GM19043 (cell line): ENCODE measurements at regions not wholly inside any gene's neighbourhood (a gene's known extent, or its start where the extent isn't known, plus 50 kb on each side); places are given as distances from the start of the nearest gene placed in this dataset.
A peak's percentile ranks its signal among the peaks of the same experiment; 100 is the strongest.

Source experiments
- ATAC-seq: cut with Tn5 transposase; IDR thresholded peaks from one replicate; pipeline ENCODE4 v1.9.1; 2021; ENCODE audit warnings: low read depth; ENCODE audit not compliant: unreplicated experiment

- ATAC-seq: no peak
Observed at GRCh38 chr3:87359826-87360225, 83.4 kb upstream of the POU1F1 start.

GRCh38 chr3:87359025-87359424, 82.6 kb upstream of the POU1F1 start:
- ATAC-seq: no peak

- ATAC-seq: no peak
Observed at GRCh38 chr3:87358066-87358465, 81.7 kb upstream of the POU1F1 start.

GRCh38 chr3:87354398-87354797, 78.0 kb upstream of the POU1F1 start:
- no peak for ATAC-seq

- ATAC-seq: no peak
Observed at GRCh38 chr3:87351937-87352336, 75.6 kb upstream of the POU1F1 start.

- peak; percentile 97 for ATAC-seq
Observed at GRCh38 chr3:87350367-87351199, 74.2 kb upstream of the POU1F1 start.

- no peak for ATAC-seq
Observed at GRCh38 chr3:87349833-87350232, 73.4 kb upstream of the POU1F1 start.

GRCh38 chr3:87336761-87337160, 60.4 kb upstream of the POU1F1 start:
- no peak for ATAC-seq

- no peak for ATAC-seq
Observed at GRCh38 chr3:87335931-87336330, 59.5 kb upstream of the POU1F1 start.

GRCh38 chr3:87333393-87333892, 57.1 kb upstream of the POU1F1 start:
- ATAC-seq: peak; percentile 58

- ATAC-seq: no peak
Observed at GRCh38 chr3:87332789-87333188, 56.4 kb upstream of the POU1F1 start.

- no peak for ATAC-seq
Observed at GRCh38 chr3:87329065-87329464, 52.7 kb upstream of the POU1F1 start.
